NCI-H1105 treated with DMSO at 0.1 percent for 48 hours (cell line): ENCODE measurements at regions not wholly inside any gene's neighbourhood (a gene's known extent, or its start where the extent isn't known, plus 50 kb on each side); places are given as distances from the start of the nearest gene placed in this dataset.
"Not testable (repeated sequence)": the region's sequence is repeated elsewhere in the genome, so short reads cannot be mapped to it uniquely, and the experiment has no call there.

Experiments used
- DNase-seq: peaks from one replicate; lab custom pipeline; 2025; lab: John Stamatoyannopoulos, UW

DNA sequence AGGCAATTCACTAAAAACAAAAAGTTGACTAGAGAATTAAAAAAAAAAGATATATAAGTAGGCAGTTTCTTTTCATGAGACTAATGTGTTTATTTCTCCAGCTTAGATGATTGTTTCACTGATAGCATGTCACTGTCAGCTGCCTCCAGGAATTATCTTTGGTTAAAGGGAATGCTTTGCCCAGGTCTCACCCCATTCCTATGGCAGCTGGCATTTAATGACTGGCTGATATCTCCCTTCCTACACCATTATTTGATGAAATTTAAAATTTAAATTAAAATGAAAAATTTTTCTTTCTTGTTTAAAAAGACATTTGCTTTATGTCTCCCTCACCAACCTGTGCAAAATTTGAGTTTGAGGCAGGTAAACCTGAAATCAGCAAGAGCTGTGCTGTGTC lies 214.5 kb upstream of the PRSS1 start:
- DNase-seq = no peak

DNA sequence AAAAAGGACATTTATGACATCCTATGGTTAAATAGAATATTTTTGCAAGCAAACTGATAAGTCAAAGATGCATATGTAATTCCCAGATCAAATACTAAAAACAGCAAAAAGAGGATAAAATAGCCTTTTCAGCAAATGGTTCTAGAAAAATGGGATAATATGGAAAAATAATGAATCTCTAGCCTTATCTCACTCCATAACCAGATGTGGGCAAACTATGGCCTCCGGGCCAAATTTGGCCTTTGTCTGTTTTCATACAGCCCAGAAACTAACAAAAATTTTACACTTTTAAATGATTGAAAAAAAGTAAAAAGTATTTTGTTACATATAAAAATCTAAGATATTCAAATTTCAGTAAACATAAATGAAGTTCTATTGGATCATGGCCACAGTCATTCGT lies 215.4 kb upstream of the PRSS1 start:
- DNase-seq = no peak

DNA sequence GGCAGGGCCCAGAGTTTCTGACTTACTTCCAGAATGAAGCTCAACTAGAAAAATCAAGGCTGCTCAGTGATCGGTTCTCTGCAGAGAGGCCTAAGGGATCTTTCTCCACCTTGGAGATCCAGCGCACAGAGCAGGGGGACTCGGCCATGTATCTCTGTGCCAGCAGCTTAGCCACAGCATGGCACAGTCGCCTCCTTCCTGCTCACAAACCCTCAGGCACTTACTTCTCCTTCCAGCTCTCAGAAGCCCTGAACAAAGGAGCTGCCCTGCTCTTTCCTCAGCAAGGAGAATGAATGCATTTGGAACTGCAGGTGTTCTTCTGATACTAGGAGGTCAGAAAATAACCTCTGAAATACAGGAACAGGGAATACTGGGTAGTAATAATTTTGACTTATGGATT lies 219.7 kb upstream of the PRSS1 start:
- no peak for DNase-seq

DNA sequence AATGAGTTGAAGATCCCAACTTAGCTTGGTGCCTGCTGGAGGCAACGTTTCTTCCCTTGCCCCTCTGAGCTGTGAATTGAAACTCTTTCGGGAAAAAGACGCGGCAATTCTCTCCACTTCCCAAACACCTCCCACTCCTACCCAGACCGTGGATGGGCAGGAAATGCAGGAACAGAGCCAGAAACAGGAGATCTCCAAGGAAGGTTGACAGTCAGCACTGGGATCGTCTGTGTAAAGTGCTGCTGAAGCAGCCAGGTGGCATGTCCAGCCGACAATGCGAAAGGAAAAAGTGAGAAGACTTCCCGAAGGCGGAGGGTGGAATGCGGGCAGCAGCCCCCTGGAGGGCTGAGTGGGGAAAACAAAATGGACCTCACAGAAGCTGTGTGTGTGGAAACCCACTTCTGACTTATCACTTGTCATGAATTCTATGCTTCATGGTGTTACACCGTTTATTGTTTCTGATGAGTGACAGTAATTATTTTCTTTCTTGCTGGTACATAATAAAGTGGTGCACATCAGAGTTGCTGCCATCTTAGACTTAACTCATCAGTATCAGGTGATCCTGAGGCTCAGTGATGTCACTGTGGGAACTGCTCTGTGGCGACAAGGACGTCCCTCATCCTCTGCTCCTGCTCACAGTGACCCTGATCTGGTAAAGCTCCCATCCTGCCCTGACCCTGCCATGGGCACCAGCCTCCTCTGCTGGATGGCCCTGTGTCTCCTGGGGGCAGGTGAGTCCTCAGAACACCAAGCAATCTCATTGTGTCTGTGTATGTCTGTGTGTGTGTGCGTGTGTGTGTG lies 220.5 kb upstream of the PRSS1 start:
- DNase-seq = no peak

DNA sequence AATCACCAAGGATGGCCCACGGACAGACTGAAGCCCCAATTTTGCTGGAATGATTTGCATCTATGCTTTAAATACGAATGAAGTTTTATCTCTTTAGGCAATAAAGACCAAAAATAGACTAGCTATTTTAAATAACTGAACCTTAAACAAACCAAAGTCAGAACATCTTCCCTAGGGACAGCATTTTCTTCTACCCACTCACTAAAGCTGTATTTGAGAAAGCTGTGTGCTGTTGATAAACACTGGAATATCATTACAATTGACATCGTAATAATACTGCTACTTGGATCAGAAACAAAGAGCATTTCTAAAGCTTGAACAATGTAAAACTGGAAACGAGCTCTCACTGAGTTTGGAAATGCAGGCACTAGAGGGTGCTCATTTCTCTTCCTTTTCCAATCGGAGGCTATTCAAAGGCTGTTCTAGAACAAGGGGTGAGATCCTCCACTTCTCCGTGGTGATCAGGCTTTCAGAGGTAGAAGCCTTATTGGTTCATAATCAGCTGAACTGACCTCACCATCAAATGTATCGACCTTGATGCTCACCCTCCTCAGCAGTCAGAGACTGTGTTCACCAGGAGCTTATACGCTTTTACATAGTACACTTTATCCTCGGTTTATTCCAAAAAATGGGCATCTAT lies 225.3 kb upstream of the PRSS1 start:
- DNase-seq = no peak

DNA sequence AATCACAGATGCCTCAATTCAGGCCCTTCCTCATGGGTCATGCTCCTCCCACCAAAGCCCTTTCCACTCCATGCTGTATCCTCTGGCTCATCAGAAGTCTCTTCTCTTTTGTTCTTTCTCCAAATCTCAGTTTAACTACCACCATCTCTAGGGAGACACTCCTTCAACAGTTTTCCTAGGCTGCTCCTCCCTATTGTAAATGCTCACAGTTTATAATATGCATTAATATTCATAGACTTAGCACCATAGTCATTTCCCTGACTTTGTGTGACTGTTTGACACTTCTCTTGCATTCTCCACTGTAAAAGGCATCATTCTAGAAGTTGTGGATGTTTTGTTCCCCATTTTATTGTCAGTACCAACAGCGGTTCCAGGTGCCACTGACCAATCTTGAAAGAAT lies 226.5 kb upstream of the PRSS1 start:
- no peak for DNase-seq

DNA sequence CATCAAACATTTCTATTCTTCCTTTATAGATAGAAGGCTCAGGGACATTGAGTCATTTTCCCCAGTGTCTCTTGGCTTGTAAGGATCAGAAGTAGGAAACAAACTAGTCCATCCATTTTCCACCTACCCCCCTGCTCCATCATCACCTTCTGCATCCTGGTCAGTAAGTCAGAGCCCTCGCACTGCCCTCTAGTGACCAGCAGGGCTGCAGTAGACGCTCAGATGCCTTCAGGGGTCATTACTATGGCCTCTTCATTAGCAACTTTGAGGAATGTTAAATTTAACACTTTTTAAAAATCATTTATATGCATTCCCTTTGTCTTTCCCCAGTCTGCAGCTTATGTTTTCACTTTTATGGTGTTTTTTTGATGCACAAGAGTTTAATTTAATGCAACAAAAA lies 228.4 kb upstream of the PRSS1 start:
- DNase-seq = not testable (repeated sequence)

DNA sequence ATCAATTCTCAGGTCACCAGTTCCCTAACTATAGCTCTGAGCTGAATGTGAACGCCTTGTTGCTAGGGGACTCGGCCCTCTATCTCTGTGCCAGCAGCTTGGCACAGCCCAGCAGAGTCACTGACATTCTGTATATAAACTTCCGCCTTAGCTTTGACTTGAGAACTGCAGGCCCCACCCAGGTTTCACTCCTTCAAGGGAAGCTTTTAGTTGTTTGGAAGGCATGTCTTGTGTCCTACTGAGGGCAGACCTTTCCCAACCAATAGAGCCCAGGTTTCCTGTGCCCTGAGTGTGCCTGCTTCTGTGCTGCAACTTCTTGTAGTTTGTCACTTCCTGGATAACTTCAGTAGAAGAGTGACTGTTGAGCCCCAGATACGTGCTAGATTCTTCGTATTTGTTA lies 228.8 kb upstream of the PRSS1 start:
- not testable (repeated sequence) for DNase-seq

DNA sequence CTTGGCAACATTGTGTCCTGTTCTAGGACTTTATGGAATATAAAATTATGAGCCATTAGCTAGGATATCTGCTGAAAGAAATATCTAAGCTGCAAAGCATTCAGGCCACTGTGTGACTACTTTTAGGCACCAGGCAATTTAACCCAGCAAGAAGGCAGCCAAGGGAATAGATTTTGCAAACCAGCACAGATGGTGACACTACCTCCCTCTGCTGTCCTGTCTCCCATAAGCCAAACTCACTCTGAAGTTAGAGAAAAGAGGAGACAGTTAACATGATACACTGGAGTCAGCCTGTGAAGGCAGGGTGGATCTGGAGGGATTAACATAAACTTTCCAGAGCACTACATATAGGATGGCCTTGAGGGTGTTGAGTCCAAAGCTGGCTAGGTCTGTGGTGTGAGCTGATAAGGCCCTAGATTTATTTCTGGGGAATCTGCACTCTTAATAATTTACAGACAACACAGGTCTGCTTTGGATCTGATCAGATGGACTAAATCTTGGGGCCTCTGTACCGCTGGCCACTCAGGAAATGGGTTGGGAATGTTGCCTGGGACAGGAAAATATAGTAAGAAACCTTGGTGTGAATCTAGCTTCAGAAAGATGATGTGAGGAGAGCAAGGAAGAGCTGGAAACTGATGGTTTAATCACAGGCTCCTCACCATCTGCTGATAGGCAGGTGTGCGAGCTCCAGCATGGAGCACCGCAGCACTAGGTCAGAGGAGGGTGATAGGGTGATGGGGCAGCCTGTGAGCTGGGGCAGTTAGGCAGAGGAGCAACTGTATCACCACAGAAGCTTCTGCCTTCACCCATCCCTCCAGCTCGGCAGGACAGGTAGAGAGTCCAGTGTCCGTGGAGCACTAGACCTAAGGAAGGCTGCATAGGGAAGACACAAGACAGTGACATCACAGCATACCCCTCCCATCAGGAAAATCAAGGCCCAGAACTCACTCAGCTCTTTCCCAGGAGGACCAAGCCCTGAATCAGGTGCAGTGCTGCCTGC lies 229.9 kb upstream of the PRSS1 start:
- no peak for DNase-seq

DNA sequence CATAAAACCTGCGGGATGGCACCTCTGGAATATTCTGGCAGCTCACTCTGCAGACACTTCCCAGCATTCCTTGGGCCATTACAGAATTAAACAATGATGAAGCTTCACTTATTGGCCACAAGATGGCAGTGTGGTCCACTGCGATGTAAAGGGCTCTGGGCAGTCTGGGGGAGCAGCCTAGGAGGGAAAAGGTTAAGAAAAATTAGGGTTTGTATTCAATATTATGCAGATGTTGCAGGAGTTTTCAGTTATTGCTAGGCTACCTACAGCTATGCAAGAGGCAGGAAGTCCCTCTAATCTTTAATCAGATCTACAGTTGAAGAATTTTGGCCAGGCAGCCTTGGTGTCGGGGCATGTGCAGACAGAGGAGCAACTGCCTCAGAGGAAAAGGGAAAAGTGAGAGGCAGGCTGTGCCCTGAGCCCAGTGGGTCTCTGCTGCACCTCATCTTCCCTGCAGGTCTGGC lies 233.2 kb upstream of the PRSS1 start:
- DNase-seq = peak; percentile 55

DNA sequence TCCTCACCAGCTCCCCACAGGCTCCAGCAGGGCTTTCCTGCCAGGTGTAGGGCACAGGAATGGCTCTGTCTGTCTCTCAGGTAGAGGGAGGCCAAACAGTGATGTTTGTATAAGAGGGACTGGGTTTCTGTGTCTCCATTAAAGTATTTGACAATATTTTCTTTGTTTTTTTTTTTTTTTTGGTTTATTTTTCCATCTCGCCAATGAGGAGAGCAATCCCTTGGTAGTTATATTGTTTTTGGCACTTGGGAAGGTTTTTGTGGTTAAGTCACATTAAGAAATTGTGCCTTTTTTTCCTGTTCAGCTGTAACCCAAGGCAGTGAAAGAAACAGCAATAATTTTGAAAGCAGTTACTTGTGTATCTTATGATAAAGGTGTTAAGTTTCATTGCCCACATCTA lies 234.6 kb upstream of the PRSS1 start:
- DNase-seq = not testable (repeated sequence)

DNA sequence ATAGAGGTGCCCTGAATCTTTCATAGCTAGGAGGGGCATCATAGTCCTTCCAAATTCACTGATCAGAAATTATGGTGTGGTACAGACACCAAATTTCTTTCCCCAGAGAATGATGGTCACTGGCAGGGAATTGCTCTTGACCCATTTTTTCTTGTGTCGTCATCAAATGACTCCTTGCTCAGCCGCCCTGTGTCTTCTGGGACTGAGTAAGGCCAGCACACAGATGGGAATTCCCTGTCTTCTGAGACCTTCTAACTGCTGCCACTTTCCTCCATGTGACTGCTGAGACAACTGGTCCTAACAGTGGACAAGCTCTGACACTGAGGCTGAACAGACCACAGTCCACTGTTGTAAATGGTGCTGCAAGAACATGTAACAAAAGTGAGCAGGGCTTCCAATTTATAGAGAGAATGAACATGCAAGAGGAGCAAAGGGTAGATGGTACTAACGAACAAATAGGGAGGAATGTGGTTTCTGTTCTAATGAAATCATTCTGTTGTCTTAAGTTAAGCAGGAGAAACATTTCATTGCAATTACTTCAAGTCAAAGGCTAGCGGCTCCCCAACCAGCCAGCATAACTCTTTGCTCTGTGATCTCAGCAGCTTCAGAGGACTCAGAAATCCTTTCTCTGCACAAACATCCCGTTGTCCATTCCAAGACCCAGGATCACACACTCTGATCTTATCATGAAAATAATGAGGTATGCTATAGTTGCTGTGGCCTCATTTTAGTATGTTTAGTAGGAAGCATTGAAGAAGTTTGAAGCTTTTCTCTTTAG lies 235.9 kb upstream of the PRSS1 start:
- DNase-seq = no peak

DNA sequence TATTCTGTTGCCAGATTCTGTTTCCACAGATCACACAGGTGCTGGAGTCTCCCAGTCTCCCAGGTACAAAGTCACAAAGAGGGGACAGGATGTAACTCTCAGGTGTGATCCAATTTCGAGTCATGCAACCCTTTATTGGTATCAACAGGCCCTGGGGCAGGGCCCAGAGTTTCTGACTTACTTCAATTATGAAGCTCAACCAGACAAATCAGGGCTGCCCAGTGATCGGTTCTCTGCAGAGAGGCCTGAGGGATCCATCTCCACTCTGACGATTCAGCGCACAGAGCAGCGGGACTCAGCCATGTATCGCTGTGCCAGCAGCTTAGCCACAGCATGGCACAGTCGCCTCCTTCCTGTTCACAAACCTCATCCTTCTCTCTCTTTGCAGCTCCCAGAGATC lies 237.5 kb upstream of the PRSS1 start:
- no peak for DNase-seq

DNA sequence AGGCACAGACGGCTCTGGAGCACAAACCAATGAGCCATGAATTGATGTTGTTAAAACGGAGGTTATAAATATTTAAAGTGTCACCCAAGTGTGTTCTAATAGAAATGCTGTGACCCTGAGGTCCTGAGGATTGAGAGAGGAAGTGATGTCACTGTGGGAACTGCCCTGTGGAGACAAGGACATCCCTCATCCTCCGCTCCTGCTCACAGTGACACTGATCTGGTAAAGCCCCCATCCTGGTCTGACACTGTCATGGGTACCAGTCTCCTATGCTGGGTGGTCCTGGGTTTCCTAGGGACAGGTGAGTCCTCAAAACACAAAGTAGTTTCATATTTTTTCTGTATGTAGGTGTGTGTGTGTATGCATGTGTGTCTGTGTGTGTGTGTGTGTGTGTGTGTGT lies 237.9 kb upstream of the PRSS1 start:
- DNase-seq = no peak

DNA sequence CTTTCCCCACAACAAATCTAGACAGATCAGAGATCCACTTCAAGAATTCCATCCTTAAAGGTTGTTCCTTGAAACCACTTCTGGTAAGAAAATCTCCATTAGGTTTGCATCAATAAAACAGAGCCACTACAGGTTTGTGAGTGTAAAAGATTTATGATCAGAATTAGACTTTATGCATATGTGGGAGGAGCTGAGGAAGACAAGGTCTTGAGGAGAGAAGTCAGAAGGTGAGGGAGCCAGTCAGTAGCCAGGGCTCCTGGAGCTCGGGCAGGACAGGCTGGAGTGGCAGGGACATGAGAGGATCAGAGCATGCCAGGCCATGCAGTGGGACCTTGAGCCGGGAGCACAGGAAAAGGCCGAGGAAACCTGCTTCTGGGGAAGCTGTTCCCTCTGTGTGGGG lies 240.0 kb upstream of the PRSS1 start:
- DNase-seq = not testable (repeated sequence)

DNA sequence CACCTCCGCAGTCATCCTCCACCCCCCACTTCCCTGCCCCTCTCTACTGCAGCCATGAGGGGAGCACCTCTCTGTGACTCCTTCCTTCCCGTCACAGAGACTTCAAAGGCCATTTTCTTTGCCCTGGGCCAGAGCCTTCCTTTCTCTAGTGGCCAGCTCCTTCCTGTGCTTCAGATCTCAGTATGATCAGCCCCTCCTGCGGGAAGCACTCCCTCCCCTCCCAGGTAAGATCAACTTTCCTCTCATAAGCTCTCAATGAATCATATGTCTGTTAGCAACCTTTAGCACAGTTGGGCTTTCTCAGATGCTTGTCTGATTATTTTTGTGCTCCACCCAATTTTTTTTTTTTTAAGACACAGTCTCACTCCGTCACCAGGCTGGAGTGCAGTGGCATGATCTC lies 241.0 kb upstream of the PRSS1 start:
- DNase-seq = no peak

DNA sequence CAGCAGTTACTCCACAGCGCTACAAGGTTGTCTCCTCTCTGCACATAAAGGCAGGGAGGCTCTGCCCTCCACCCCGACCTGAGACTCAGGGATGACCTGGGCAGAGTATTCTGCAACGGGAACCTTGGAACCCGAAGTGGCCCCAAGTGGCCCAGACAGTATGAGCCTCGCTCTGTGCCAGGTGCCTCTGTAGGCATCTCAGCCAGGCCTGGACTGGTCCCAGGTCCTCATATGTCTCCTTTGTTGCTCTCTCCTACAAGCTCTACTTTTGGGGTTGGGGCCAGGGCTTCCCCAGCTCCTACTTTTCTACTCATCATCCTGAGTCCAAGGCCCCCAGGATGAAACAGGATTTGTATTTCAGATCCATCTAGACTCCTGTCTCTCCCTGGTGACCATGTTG lies 241.5 kb upstream of the PRSS1 start:
- no peak for DNase-seq

DNA sequence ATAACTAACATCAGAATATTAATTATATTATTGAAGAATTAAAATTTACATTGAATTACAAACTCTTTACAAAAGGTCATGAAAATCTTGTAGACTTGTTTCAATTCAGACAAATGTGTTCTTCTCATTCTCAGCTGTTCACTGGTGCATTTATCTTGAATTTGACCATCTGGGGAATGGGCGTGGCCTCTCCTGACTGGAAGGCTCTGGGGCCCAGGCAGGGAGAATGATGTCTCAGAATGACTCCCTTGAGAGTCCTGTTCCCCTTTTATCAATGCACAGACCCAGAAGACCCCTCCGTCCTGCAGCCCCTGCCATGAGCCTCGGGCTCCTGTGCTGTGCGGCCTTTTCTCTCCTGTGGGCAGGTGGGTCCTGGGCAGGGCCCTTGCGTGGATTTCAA lies 242.2 kb upstream of the PRSS1 start:
- DNase-seq = not testable (repeated sequence)

DNA sequence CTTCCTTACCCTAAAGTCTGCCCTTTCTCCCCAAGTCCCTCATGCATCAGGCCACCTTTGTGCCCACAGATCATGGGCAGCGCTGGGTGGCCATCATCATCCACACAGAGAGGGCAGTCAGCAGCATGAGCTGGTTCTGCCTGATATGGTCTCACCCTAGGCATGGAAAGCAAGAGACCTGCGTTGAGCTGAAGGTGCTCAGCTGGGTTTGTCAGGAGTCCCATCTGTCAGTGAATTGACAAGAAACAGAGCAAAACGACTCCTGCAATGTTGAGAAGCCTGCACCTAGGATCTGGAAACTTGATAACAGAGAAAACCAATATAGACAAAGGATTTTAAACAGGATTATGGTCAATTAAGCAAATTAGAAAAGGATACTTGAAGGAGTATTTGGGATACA lies 242.7 kb upstream of the PRSS1 start:
- DNase-seq = no peak

DNA sequence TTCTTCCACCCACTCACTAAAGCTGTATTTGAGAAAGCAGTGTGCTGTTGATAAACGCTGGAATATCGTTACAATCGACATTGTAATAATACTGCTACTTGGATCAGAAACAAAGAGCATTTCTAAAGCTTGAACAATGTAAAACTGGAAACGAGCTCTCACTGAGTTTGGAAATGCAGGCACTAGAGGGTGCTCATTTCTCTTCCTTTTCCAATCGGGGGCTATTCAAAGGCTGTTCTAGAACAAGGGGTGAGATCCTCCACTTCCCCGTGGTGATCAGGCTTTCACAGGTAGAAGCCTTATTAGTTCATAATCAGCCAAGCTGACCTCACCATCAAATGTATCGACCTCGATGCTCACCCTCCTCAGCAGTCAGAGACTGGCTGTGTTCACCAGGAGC lies 245.3 kb upstream of the PRSS1 start:
- not testable (repeated sequence) for DNase-seq

DNA sequence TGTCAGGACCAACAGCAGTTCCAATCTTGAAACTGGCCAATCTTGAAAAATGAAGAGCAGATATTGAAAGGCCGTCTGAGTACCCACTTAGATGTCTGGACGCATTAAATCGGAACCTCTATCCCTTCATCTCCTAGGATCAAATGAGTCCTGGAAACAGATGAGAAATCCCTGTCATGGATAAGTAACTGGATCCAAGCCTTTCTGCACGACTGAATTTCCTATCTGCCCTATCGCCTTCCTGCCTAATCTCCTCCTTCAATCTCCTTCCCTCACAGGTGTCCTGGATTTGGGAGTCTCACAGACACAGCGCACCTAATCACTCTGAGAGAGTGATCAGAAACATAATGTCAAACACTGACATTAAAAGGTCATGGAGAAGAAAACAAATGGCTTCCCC lies 245.2 kb upstream of the PRSS58 start:
- DNase-seq = no peak

DNA sequence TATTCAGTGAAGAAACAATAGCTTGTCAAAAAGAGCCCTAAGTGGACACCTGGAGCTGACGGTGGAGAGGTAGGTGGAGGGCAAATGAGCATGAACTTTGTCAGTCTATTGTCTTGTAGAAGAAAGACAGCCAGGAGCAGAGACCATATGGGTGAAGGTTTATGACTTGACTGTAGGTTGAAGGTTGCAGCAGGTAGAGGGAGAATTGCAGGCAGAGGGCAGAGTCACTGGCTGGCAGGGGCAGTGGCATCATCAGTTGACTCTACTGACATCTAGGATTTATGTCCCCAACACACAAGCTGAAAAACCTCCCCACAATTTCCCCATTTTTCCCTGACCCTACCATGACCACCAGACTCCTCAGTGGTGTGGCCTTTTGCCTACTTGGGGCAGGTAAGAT lies 243.6 kb upstream of the PRSS58 start:
- no peak for DNase-seq
